ENCODE measurements at regions not wholly inside any gene's neighbourhood (a gene's known extent, or its start where the extent isn't known, plus 50 kb on each side); places are given as distances from the start of the nearest gene placed in this dataset.
"Not testable (repeated sequence)": the region's sequence is repeated elsewhere in the genome, so short reads cannot be mapped to it uniquely, and the experiment has no call there.

- no peak for DNase-seq
Observed at GRCh38 chr12:94856324-94856723, 147.2 kb downstream of the NDUFA12 start.

GRCh38 chr12:94855853-94856252 lies 147.6 kb downstream of the NDUFA12 start:
- no peak for DNase-seq

GRCh38 chr12:94851396-94852028 lies 152.0 kb downstream of the NDUFA12 start:
- DNase-seq, result no peak

GRCh38 chr12:94849411-94849976 lies 154.0 kb downstream of the NDUFA12 start:
- no peak for DNase-seq

- no peak for DNase-seq
Observed at GRCh38 chr12:94848966-94849365, 154.5 kb downstream of the NDUFA12 start.

GRCh38 chr12:94845110-94845509 lies 158.4 kb downstream of the NDUFA12 start:
- DNase-seq, result no peak

- DNase-seq, result no peak
Observed at GRCh38 chr12:94844452-94844851, 159.0 kb downstream of the NDUFA12 start.

- DNase-seq, result no peak
Observed at GRCh38 chr12:94841904-94842610, 161.4 kb downstream of the NDUFA12 start.

GRCh38 chr12:94841177-94841576 lies 162.3 kb downstream of the NDUFA12 start:
- no peak for DNase-seq

GRCh38 chr12:94839347-94839746 lies 164.2 kb downstream of the NDUFA12 start:
- DNase-seq, result no peak

- DNase-seq, result not testable (repeated sequence)
Observed at GRCh38 chr12:94836952-94837670, 166.4 kb downstream of the NDUFA12 start.

- DNase-seq, result no peak
Observed at GRCh38 chr12:94834036-94834625, 169.4 kb downstream of the NDUFA12 start.

- DNase-seq, result peak; percentile 51
Observed at GRCh38 chr12:94832780-94833681, 170.5 kb downstream of the NDUFA12 start.

- DNase-seq, result no peak
Observed at GRCh38 chr12:94832105-94832504, 171.4 kb downstream of the NDUFA12 start.

- no peak for DNase-seq
Observed at GRCh38 chr12:94831081-94831751, 172.3 kb downstream of the NDUFA12 start.

- no peak for DNase-seq
Observed at GRCh38 chr12:94829552-94829951, 173.9 kb downstream of the NDUFA12 start.

GRCh38 chr12:94819011-94819410 lies 168.7 kb upstream of the TMCC3 start:
- DNase-seq, result no peak

- no peak for DNase-seq
Observed at GRCh38 chr12:94817695-94818075, 167.3 kb upstream of the TMCC3 start.

GRCh38 chr12:94817201-94817600 lies 166.8 kb upstream of the TMCC3 start:
- DNase-seq, result not testable (repeated sequence)

GRCh38 chr12:94816746-94817145 lies 166.4 kb upstream of the TMCC3 start:
- DNase-seq, result not testable (repeated sequence)

- no peak for DNase-seq
Observed at GRCh38 chr12:94815958-94816357, 165.6 kb upstream of the TMCC3 start.
